ENCODE measurements at regions not wholly inside any gene's neighbourhood (a gene's known extent, or its start where the extent isn't known, plus 50 kb on each side); places are given as distances from the start of the nearest gene placed in this dataset.

DNA sequence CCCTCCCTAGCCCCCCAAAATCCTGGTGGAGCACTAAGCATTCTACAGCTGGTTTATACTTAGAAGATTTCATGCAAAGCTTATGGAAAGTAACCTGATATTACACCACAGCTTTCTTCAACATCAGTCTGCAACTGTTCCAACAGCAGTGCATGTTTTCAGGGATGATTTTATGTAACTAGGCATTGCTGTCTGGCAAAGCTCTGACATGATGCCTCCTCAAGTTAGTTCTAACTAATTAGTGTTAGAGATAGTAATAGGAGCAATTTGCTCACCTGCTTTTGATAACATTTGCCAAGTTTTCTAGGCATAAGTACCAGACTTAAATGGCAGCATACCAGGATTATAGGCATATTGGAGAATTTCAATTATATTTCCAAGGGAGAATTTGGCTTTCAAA is 330.3 kb upstream of the SGO1 start:
- TF ChIP-seq CTCF (IDR thresholded peaks at IDR 0.05): no peak
- TF ChIP-seq POLR2A (IDR thresholded peaks at IDR 0.05): no peak
